Stimulated activated CD4-positive, alpha-beta T cell treated with anti-CD3 and anti-CD28 coated beads, Interleukin-1b, Interleukin-23, amount 100 ng/mL, for 24 hours (primary cell): ENCODE measurements at regions not wholly inside any gene's neighbourhood (a gene's known extent, or its start where the extent isn't known, plus 50 kb on each side); places are given as distances from the start of the nearest gene placed in this dataset.

Source experiments
- DNase-seq, 4 experiments: peaks; one replicate each; pipeline ENCODE4 v3.0.0-alpha.2; 2020; ENCODE audit warnings: low read depth in 4 of 4, low spot score in 1 of 4

DNA sequence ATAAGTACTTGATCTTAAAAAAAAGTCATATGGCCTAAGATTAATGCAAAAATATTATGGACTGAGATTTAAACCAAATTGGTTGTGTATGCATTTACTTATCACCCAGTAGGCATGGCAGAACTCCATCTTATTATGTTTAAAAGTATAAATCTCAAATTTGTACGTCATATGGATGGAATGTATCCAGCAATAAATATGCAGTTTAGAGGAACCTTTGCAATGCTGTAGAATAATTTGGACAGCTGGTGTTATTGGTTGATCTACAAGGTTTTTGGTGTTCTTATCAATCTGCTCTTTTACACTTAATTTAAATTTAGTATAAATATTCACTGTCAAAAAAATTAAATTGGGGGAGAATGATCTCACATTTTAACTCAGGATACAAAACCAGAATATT, 640.2 kb downstream of the SATB2 start:
- DNase-seq = no peak

DNA sequence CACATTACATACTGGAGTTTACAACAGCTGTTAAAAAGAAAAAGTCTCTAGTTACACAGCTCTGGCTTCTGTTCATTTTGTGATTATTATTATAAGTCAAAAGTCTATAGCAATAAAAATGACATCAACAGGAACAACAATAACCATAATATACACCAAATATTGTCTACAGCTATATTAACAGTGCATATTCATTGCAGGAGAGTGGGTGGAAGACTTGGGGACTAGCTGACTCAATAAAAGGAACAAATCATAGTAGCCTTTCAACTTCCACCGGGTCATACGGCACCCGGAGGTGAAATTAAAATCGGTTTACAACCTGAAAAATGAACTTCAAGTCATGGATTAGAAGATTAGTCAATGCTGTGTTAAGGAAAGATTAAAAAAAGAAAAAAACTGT, 642.1 kb downstream of the SATB2 start:
- no peak for DNase-seq

DNA sequence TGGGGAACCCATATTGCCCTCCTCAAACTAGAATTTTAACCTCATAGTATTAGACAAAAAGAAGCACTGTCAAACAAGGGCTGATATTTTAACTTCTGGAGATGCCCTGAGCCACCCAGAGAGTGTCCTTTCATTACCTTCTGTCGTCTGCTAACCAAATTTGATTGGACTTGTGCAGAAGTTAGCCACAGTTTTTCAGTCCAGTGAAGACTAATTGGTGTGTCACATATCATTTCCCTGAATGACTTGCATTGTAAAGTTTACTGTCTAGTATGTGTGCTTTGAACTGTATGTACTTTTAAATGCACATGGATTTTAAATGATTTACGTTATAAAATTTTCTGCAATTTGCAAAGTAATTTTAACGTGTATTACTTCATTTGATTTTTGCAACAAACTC, 646.5 kb downstream of the SATB2 start:
- no peak for DNase-seq

DNA sequence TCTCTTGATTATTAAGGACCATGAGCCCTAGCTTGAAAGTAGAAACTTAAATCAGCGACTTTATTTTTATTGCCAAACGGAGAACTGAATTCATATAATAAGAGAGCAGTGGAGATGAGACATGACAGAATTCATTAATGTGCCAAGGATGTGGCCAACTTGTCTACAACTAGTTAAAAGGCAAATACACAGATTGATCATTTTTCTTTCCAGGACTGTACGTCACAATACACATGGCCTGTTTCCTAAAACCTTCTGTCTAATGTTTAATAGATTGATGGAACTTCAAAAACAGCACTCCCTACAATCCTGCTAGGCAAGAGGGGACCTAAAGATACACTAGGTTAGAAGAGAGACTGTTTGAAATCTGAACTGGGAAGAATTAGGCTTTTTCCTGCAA, 647.8 kb downstream of the SATB2 start:
- DNase-seq = no peak

DNA sequence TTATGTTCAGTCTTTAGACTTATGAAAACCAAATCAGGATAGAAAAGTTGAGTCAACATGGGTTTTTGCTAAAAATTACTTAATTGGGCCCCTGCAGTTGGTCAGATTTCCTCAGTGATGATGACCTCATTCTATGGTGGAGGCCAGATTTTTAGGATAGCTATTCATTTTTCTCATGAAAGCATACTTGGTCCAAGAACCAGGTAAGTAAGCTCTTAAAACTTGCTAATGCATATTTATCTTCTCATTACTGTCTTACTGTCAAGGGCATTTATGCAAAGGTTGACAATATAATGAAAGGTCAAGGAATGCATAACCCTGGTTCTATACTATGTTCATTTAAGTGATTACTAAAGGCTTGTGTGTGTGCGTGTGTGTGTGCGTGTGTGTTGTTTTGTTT, 650.6 kb downstream of the SATB2 start:
- no peak for DNase-seq

DNA sequence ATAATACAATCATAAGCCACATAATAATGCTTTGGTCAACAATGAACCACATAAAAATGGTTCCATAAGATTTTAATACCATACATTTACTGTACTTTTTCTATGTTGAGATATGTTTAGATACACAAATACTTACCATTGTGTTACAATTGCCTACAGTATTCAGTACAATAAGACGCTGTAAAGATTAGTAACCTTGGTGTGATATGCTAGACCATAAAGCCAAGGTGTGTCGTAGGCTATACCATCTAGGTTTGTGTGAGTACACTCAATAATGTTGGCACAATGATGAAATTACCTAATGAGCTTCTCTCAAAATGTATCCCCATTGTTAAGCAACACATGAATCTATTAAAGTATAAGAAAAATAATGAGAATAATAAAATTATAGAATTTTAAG, 662.3 kb downstream of the SATB2 start:
- DNase-seq = no peak

DNA sequence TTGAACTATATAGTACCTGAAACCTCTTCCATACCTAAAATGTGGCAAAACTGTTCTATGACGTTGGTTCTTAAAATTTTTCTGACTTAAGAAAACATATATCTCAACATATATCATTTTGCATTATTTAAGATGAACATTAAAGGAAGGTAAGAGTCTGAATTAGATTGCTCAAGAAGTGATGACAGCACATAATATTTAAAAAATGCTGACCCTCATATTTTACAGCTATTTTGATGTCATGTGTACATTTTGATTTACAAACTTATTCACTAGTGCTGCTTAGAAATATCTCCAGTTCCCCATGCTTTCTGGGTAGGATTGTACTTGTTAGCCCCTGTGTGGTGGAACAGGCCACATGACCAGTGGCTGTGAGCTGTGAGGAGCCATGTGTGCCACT, 666.1 kb downstream of the SATB2 start:
- no peak for DNase-seq

DNA sequence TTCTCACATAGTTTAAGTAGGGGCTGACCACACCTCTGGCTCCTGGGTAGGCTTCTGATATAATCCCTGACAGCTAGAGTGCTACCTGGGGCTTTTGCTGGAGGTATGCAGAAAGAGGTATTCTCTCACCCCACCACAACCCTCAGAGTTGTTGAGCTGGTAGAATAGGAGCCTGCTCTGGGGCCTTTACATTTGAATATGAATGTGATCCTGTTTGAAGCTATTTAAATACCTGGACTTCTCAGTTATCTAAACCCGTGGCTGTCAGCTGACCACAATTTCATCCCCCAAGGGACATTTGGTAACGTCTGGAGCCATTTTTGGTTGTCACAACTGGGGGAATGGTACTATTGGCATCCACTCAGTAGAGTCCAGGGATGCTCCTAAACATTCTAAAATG, 669.1 kb downstream of the SATB2 start:
- no peak for DNase-seq

DNA sequence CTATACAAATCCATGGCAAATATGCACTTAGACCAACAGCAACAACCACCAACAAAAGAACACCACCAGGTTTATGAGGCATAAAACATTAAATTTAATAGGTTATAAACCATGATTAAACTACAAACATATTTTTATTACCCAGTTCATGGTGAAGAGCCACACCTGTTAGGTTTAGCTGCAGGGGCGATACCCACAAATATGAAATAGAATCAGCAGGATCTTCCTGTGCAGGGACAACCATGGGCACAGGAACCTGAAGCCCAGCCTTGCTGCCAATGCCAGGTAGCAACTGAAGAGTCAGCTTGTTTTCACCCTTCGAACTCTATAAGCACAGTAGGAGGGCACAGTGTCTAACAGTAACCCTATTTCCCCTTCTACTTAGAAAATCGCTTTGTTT, 675.0 kb downstream of the SATB2 start:
- no peak for DNase-seq

DNA sequence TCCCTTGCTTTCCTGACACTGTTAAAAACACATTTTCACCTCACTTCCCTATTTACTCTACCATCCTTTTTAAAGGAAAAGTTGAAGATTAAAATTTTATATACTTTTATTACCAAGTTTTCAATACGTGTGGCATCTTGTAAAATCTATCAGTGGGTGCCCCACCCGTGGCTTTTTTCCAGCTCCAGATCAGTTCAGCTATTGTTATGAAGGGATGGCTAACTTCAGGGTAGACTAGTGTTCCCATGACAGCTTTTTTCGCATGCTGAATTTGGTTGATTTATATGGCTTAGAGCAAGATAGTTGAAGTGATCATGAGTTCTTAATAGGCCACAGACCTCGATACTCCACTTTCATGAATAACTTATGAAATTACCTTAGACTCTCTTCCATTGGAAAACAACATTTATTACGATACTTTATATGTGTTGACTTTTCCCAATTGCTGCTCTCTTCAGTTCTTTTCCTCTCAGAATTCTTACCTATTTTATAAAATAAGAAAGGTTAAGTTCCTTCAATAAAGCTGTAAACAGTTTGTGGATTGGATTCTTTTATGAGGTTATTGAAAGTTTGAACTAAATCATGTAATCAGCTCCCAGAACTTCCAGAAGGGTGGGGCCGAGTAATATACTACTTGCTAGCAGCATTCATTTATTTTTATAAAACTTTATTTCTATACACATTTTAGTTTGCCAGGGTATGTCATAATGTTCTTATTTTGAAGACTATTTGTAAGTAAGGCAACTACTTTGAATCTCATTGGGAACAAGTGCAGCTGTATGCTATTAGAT, 680.9 kb downstream of the SATB2 start:
- no peak for DNase-seq

DNA sequence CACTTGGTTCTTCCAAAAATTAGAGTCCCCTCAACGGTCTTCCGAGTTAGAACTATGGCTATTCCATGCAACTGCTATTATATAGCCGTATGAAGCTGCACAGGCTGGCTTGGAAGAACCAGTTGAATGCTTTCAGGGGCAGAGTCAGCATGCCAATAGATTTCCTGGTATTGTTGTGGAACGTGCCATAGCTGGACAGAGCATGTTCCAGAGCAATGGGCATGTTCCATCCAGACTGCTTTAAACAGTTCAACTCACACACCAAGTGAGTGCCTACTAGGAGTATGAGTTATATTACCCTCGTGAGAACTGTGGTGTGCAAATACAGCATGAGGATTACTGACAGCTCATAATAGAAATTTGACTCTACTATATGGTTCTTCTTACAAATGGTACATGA, 682.0 kb downstream of the SATB2 start:
- no peak for DNase-seq

DNA sequence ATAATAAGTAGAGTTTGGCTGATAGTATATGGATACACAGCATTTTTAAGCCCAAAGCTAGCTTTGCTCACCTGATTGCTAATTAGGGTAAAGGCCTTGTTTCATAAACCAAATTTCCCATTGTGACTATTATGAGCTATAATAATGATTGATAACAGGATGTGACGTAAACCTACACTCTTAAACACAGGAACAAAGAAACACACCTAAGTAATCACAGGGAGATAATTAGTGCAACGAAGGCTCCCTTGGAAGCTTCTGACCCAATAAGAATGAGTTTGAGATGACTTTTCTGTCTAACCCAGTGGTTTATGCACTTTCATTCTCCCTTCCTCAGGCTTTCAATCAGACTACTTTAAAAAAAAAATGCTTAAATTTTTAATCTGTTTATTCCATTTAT, 683.2 kb downstream of the SATB2 start:
- DNase-seq = no peak

DNA sequence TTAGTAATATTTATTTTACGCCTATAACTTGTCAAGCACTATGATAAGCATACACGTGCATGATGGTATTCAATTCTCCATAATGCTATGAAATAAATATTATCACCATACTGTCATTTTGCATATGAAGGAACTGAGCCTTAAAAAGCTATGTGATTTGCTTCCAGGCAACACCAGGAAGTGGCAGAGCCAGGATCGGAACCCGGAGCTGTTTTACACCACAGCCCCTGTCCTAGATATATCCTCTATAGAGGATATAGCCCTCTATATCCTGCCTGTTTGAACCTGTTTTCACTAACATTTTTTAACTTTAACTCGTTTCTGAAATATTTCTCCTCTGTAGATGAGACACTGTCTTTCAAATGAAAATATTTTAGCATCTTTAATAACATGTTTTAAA, 690.0 kb downstream of the SATB2 start:
- DNase-seq = no peak

DNA sequence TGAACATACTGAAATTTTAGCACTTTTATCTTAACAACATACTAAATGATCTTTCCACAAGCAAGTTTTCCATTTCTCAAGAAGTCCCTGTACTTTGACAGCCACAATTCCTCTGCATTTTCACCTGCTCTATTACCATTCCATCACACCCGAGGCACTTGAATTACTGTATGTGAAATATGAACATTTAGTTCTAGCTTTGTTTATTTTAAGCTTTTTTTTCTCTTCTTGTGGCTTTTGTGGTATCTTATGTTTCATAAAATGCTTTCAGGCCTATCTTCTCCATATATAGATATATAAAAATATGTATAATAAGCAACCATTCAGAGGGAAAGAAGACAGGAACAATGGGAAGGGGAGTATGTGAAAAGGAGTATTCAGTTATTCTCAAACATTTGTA, 693.9 kb downstream of the SATB2 start:
- no peak for DNase-seq

DNA sequence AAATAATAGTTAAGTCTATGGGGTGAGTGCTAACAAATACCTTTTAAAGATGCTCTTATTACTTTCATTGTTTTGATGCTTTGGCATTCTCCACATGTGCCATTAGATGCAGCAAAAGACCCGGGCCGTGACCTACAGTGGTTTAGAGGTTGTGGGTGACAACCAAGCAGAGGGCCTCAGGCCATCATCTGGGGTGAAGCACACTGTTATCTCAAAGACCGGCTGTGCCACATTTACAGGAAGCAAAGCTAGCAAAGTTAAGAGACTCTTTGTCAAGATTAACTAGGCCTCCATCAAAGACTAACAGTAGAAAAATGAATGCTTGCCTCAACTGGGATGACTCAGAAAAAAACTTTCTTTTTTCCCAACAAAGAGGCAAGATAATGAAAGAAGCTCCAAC, 695.3 kb downstream of the SATB2 start:
- no peak for DNase-seq

DNA sequence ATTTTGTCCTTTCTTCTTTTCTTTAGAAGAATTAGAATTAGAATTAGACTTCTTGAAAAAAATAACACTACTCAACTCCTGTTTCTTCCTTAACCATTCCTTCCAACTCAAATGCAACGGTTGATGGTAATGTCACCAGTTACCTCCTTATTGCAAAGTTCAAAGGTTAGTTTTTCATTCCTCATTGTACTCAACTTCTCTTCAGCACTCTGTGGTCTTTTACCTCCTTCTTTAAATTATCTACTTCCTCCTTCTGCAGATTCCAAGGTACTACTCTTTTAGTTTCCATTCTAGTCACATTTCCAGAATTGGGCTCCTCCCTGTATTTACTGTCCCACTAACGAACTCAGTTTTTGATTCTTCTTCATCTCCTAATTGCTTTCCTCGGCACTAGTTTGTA, 700.7 kb downstream of the SATB2 start:
- no peak for DNase-seq

DNA sequence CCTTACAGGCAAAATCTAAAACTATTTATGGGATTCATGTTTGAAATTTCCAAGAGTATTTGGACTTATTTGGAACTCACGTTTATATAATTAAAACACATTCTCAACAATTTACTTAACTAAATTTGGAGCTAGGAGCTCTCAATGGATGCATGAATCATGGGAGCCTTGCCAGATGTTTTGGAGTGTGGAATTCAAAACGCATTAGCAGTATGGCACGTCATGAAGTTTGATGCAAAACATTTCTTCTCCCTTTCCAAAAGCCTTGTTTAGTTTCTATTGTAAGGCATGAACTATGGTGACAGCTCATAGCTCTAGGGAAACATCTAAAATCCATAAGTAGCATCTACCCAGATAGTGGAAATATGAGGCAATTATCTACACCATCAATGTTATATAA, 701.6 kb downstream of the SATB2 start:
- no peak for DNase-seq

DNA sequence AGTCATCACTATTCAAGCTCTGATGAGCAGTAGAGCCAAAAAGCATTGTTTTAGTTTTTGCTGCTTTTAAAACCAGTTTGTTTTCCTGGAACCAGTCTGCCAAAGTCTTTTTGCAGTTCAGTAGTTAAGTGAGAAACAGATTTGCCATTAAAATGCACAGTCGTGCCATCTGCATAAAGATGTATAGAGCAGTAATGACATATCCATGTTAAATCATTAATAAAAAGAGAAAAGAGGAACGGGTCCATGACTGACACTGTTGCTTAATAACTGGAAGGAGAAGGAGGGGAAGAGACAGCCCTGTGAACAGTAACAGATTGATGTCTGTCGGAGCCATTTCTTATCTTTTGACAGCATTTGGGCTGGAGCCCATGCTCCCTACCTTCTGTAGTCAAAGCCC, 704.6 kb downstream of the SATB2 start:
- DNase-seq = no peak

DNA sequence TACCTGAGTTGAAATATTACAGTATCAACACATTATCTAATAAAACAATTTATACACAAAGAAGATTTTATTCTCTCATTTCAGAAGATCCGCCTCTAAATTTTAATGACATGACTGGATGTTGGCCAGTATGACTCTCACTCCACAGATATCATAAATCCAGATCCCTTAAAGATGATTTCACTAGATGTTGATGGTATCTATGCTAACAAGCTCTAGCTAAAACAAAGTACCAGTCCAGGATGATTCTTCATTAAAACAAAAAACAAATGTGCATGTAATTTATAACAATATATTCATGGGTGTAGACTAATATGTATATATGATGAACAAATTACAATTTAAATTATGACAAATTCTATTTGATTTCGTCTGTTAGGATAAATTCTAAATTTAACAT, 708.4 kb downstream of the SATB2 start:
- DNase-seq = no peak

DNA sequence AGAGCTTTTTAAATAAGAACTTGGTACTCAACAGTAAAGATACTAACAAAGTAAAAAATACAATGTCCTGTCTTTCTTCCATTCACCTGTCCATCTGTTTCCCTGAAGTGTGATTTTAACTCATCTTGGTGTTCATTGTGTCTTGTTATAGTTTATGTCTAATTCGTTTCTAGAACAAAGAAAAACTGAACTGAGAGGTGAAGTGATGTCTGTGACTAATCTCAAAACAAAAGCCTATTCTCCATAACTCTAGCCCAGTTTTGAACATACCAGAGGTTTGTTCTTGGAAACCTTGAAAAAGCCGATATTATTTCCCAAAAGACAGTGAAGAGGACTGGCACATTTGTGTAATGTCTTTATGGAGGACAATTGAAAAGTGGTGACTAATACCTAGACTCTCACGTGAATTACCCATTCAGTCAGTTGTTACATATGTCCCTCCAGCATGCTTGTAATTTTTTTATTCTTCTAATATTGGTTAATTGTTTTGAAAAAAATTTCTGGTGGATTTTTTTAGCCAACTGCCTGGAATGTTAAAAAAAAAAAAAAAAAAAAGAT, 725.8 kb downstream of the SATB2 start:
- DNase-seq = no peak

DNA sequence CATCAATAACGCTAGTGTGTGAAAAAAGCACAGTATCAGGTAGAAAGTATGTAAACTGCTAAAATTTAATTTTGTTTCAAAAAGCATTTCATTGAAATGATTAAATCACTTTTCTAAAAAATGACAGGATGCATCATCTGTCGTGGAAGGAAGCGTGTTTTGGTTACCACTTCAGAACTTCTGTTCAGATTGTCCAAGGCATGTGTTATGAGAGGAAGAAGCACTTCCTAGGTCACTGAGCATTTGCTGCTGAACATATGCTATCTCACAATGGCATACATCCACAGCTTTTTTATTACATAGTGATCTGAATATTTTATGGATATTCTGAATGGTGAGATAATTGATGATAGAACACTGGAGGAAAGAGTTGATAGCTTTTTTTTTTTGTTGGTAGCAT, 737.5 kb downstream of the SATB2 start:
- DNase-seq = no peak

DNA sequence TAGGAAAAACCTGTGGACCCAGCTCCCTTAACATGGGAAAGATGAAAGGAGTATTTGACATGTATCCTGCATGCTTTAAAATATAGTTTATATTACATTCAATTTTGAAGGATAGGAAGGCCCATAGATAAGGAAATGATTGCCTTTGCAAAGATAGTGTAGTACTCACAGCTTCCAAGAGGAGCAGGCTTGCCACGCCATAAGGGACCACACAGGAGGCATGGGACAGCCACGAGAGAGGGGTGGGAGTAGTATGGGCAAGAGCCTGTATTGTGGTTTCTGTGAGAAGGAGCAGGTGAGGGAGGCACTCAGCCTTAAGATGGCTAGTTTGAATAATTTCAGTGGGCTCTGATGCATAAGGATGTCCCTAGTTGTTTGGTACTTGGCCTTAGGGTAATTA, 740.3 kb downstream of the SATB2 start:
- no peak for DNase-seq

DNA sequence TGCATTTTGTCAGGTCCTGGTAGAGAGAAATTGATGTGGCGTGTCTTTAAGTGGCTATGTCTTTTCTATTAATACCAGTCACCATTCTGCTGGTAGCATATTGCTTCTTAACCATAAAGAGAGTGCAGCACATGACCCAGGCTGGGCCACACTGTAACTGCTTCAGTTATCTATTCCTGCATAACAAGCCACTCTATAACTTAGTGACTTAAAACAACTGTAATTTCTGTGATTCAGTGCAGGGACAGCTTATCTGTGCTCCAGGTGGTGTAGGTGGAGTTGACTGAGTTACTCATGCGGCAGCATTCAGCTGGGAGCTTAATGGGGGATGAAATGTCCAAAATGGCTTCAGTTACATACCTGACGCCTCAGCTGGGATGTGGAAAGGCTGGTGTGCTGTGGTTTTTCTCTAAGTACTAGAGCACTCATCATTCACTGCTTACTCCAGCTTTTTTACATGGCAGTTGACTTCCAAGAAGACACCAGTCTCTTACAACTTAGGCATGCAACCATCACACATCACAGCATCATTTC, 742.4 kb downstream of the SATB2 start:
- no peak for DNase-seq
